ENCODE measurements at regions not wholly inside any gene's neighbourhood (a gene's known extent, or its start where the extent isn't known, plus 50 kb on each side); places are given as distances from the start of the nearest gene placed in this dataset.

- TF ChIP-seq CTCF (IDR thresholded peaks at IDR 0.05; ENCODE audit: poor library complexity) = no peak
- no peak for TF ChIP-seq EZH2 (IDR thresholded peaks at IDR 0.05; ENCODE audit: borderline replicate concordance)
- no peak for TF ChIP-seq EZH2phosphoT487 (IDR thresholded peaks at IDR 0.05; ENCODE audit: low read depth, severe bottlenecking, unreplicated experiment)
Measured at GRCh38 chr12:130070126-130070611, 92.1 kb upstream of the FZD10 start.

Measured in hepatocyte (in vitro differentiated cells).